GM19238 (cell line): ENCODE measurements at regions not wholly inside any gene's neighbourhood (a gene's known extent, or its start where the extent isn't known, plus 50 kb on each side); places are given as distances from the start of the nearest gene placed in this dataset.
"Not testable (repeated sequence)": the region's sequence is repeated elsewhere in the genome, so short reads cannot be mapped to it uniquely, and the experiment has no call there.

ENCODE experiments used
- DNase-seq: peaks from one replicate; pipeline ENCODE4 v3.0.0; 2011; ENCODE audit warnings: low spot score; ENCODE audit not compliant: insufficient read length

DNA sequence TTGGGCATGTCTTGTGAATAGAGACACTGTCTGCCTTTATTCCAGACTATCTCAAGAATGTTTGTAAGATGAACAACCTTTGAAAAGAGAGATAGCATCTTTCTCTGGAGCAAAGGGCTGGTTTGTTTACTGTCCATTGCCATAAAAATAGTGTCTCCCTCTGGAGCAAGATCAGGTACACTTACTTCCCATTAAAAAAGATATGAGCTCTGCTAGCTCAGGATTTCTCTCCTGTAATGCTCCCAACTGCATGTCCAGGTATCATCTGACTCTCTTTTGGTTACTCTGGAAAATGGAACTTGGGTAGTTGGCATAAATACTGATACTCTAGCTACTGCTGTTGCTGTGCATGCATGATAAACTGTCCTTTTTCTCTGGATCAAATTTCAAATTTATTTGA, 381.1 kb downstream of the TFEC start:
- no peak for DNase-seq

DNA sequence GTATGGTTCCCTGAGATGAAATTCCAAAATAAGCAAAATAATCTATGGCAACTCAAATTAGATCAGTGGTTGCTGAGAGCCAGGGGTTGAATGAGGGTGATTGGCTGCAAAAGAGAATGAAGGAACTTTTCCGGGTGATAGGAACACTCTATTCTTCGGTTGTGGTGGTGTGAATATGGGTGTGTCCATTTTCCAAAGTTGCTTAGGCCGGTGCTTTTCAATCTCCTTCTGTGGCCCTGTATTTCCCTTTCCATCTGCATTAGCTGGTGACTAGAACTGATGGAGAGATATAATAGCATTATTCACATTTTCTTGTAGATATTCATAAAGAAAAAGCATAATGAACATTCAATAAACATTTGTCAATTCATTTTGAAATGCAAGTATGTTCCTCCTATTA, 382.9 kb downstream of the TFEC start:
- no peak for DNase-seq

DNA sequence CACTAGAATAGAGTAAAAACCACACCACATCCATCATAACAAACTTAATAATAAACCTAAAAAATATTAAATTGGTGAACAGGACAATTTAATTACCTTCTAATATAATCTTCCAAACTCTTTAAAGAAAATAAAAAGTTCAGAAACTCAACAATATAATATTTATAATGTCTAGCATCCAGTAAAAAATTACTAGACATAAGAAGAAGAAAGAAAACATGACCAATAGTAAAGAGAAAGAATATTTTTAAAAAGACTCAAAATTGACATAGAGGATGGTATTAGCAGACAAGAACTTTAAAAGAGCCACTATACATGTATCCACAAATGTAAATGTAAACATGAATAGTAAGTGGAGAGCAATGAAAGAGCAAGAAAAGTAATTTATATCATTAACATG, 388.4 kb downstream of the TFEC start:
- DNase-seq: no peak

- DNase-seq: no peak
Observed at GRCh38 chr7:115638853-115639252, 391.7 kb downstream of the TFEC start.

- DNase-seq: no peak
Observed at GRCh38 chr7:115637128-115637527, 393.4 kb downstream of the TFEC start.

DNA sequence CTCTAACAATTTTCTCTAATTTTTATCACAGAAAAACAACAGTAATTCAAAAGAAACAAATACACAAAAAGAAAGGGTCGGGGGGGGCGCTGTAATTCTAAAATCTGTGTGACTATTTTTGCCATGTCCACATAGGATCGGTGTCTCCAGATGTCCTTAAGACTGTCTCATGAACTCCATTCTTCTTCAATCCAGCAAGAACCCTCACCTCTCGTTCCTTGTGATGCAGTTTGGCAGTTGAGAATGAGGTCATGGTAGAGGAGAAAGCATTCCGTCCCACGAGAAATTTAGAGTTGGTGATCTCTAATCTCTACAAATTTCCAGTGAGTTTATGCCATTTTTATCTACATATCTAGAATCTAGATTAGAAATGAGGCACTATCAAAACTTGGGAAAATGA, 394.7 kb downstream of the TFEC start:
- no peak for DNase-seq

GRCh38 chr7:115635376-115635775, 395.2 kb downstream of the TFEC start:
- DNase-seq: no peak

DNA sequence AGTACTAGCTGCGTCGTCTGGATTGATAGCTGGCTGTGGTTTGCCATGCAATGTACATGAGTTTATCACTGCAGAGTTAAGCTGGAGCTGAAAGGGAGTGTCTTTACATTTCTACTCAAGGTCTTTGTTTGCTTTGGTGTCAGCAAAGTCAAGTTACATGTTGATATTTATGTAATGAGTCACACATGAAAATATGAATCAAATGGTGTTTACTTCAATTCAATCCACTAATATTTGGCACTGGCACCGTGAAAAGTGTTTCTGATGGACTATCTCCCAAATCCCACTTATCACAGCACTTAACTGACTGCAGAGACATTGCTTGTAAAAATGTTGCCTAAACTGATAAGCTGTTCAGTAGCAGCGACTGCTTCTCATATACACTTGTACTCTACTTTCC, 395.9 kb downstream of the TFEC start:
- DNase-seq: no peak

DNA sequence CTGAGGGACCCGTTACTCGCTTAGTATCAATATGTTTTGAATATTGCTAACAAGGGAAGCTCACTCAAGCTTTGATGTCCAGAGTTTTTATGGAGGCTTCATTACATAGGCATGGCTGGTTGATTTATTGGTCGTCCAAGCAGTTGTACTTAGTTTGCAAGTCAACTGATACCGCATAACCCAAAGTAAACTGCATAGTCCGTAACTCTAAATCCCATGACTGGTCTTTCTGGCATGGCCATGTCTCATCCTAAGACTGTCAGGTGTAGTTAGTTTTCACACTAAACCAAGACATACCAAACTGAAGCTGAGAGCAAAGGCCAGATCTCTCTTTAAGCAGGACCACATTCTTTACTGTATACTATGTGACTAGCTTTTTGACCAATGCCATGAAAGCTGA, 397.9 kb downstream of the TFEC start:
- DNase-seq: no peak

DNA sequence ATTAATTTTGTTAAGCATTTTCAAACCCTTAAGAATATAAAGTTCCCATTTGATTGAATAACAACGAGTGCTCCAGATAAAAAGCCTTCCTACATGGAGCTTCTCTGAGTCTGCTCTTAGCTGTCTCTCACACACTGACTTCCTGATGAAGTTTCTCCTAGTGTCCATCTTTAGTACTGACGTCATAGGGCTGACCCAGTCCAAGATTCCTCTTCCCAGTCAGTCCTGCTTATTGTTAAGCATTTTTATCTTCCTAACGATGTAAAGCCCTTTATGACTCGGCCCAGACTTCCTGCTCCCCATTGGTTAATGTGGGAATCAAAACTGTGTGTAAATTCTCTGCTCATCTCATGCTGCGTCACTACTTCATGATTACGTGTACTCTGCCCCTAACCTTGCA, 398.8 kb downstream of the TFEC start:
- no peak for DNase-seq

- DNase-seq: no peak
Observed at GRCh38 chr7:115630049-115630448, 400.5 kb downstream of the TFEC start.

DNA sequence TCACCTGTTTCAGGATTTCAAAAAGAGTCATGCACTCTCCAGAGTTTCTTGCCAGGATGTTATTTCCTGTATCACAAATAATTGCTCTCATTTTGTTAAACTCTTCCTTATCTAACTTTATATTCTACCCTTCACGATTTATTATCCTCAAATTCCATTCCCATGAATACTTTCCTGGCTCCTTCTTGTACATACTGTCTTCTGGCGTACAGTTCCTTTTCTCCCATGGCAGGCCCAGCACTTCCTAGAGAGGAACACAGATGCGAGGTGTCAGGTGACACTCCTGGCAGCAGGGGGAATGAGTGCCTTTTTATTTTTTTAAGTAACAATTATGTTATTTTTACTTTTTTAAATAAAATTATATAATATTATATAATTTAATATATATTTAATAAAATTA, 411.9 kb downstream of the TFEC start:
- no peak for DNase-seq

- DNase-seq: no peak
Observed at GRCh38 chr7:115613836-115614235, 416.7 kb downstream of the TFEC start.

- DNase-seq: no peak
Observed at GRCh38 chr7:115603416-115603815, 427.1 kb downstream of the TFEC start.

DNA sequence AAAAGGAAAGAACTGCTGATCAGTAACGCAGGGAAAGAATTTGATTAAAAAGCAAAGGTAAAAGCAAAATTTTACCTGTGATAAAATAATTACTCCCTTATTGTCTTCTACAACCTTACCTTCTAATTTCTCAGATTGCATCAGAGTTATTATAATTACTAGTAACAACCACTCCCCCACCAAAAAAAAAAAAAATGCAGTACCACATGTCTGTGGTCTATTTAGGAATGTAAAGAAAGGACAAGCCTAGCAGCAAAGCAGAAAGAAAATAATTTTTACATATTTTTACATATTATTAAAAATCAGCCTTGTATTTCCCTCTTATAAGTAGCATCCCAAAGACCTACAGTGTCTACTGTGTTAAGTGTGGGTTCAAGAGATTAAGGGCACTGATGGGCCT, 430.4 kb downstream of the TFEC start:
- DNase-seq: no peak

DNA sequence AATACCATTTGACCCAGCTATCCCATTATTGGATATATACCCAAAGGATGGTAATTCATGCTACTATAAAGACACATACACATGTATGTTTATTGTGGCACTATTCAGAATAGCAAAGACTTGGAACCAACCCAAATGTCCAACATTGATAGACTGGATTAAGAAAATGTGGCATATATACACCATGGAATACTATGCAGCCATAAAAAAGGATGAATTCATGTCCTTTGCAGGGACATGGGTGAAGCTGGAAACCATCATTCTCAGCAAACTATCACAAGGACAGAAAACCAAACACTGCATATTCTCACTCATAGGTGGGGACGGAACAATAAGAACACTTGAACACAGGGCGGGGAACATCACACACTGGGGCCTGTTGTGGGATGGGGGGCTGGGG, 431.4 kb downstream of the TFEC start:
- not testable (repeated sequence) for DNase-seq

DNA sequence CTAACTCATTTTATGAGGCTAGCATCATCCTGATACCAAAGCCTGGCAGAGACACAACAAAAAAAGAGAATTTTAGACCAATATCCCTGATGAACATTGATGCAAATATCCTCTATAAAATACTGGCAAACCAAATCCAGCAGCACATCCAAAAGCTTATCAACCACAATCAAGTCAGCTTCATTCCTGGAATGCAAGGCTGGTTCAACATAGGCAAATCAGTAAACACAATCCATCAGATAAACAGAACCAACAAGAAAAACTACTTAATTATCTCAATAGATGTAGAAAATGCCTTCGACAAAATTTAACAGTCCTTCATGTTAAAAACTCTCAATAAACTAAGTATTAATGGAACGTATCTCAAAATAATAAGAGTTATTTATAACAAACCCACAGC, 433.3 kb downstream of the TFEC start:
- not testable (repeated sequence) for DNase-seq

DNA sequence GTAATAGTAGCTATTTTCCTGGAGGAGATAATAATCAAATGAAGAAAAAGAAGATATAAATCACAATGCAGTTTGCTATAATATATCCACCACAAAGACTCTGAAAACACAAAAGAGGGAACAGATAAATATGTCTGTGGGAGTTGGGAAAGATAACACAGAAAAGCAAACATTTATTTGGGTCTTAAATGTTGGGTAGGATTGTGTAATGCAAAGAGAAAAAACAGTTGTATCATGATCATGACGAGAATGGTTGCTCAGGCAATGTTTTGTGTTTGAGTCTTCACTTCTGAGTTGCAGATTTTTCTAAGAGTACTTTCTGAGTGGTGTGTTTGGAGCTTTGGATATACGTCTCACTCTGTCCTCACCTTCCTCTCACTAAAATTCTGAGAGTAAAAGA, 437.5 kb downstream of the TFEC start:
- DNase-seq: no peak

GRCh38 chr7:115585015-115585718, 445.4 kb downstream of the TFEC start:
- DNase-seq: no peak

GRCh38 chr7:115582956-115583355, 447.6 kb downstream of the TFEC start:
- no peak for DNase-seq

GRCh38 chr7:115578576-115578975, 452.0 kb downstream of the TFEC start:
- no peak for DNase-seq

DNA sequence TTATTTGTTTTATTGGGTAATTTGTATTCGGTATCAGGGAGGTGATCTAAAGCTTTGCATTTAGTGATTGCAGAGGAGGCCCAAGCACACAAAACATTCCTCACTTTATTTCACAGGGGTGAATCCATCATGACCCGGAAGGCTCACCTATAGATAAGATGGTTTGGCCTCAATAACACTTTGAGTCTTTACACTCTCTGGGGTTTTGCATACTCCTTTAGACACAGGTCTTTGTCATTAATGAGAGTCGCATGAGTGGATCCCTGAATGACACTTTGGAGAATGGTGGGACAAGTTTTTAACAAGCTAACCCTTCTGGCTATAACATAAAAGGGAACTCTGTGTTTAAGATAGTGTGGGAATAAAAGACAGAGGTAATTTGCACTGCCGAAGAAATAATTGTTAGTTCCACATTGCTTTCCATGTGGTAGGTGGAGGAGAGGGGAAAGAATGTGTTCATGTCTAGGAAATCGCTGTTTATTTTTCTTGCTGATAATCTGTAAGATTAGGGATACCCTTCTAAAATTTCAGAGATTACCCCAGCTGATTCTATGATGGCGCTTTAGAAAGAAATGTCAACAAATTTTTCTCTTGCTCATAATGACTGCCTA, 455.8 kb downstream of the TFEC start:
- DNase-seq: no peak

GRCh38 chr7:115572111-115572510, 458.5 kb downstream of the TFEC start:
- no peak for DNase-seq
